AG04450 (cell line): ENCODE measurements at regions not wholly inside any gene's neighbourhood (a gene's known extent, or its start where the extent isn't known, plus 50 kb on each side); places are given as distances from the start of the nearest gene placed in this dataset.
A peak's percentile ranks its signal among the peaks of the same experiment; 100 is the strongest.
"Not testable (repeated sequence)": the region's sequence is repeated elsewhere in the genome, so short reads cannot be mapped to it uniquely, and the experiment has no call there.

ENCODE experiments used
- CTCF ChIA-PET: fragments of 300-600, 350-600 bp; formaldehyde crosslinking; extraction: SDS; loops from one replicate; lab custom pipeline; 2022; ENCODE audit warnings: antibody characterized with exemption, inconsistent platforms; lab: Charles Lee
- POLR2A ChIA-PET: fragments of 350-600 bp; formaldehyde crosslinking; extraction: SDS; loops from one replicate; lab custom pipeline; 2021; ENCODE audit warnings: antibody characterized with exemption, inconsistent platforms; lab: Yijun Ruan, JAX
- DNase-seq: peaks from one replicate; pipeline ENCODE4 v3.0.0-alpha.2; 2011; ENCODE audit warnings: low read depth, low spot score
- H3K27ac ChIP-seq: one replicate; pipeline ENCODE4 v1.5.1; 2012; ENCODE audit warnings: low read depth, low read length, control low read depth
- H3K27me3 ChIP-seq: one replicate; pipeline ENCODE4 v1.6.0; 2012; ENCODE audit warnings: low read length; ENCODE audit not compliant: control insufficient read depth, insufficient read depth
- H3K4me3 ChIP-seq: 2 replicates; pipeline ENCODE4 v1.5.1; 2011; ENCODE audit warnings: mild to moderate bottlenecking, low read depth, low read length, control low read depth
- H3K9me3 ChIP-seq: 2 replicates; pipeline ENCODE4 v1.5.1; 2012; ENCODE audit warnings: low read length; ENCODE audit not compliant: control insufficient read depth, insufficient read depth
- TF ChIP-seq, protein P1 (sequence below): IDR thresholded peaks from 2 replicates; pipeline ENCODE4 v1.5.1; 2011; ENCODE audit warnings: low read depth, low read length, control low read depth, inconsistent platforms

GRCh38 chr13:49859560-49859959, 67.1 kb upstream of the KPNA3 start:
- Histone ChIP-seq H3K27me3 (no peaks in the 10 kb centered on the region), H3K27ac (peak overlapping the region; percentile 53), H3K4me3 (no peak overlapping the region), H3K9me3 (peaks cover 2% of the 10 kb centered on the region)
- TF ChIP-seq, protein P1, sequence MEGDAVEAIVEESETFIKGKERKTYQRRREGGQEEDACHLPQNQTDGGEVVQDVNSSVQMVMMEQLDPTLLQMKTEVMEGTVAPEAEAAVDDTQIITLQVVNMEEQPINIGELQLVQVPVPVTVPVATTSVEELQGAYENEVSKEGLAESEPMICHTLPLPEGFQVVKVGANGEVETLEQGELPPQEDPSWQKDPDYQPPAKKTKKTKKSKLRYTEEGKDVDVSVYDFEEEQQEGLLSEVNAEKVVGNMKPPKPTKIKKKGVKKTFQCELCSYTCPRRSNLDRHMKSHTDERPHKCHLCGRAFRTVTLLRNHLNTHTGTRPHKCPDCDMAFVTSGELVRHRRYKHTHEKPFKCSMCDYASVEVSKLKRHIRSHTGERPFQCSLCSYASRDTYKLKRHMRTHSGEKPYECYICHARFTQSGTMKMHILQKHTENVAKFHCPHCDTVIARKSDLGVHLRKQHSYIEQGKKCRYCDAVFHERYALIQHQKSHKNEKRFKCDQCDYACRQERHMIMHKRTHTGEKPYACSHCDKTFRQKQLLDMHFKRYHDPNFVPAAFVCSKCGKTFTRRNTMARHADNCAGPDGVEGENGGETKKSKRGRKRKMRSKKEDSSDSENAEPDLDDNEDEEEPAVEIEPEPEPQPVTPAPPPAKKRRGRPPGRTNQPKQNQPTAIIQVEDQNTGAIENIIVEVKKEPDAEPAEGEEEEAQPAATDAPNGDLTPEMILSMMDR = no peak
- POLR2A ChIA-PET = interaction anchor here (1.0 to 1.2 kb wide), 4 partner anchors 66 to 416 kb away, joined by 3 to 11 read pairs (median 4); partner anchors contain the start of genes CAB39L, KPNA3, SETDB2 and SPRYD7
- DNase-seq = peak; percentile 69
- CTCF ChIA-PET = interaction anchor here (0.6 to 1.1 kb wide), 4 partner anchors 11 to 77 kb away, joined by 3 to 4 read pairs (median 4); partner anchors contain the start of gene SPRYD7

- CTCF ChIA-PET = no interaction called here
- TF ChIP-seq, protein P1 = no peak
- Histone ChIP-seq H3K27ac (peak overlapping the region; percentile 92), H3K9me3 (peaks cover 6% of the 10 kb centered on the region), H3K27me3 (no peaks in the 10 kb centered on the region), H3K4me3 (no peak overlapping the region)
- POLR2A ChIA-PET = no interaction called here
- peak; percentile 96 for DNase-seq
These were observed 65.8 kb upstream of the KPNA3 start for GRCh38 chr13:49858178-49858856.

- ChIA-PET POLR2A (no interaction called here), CTCF (interaction anchor here (0.7 kb wide), 1 partner anchor 80 kb away, joined by 4 read pairs; the partner anchor contains the start of gene SPRYD7)
- TF ChIP-seq, protein P1 = no peak
- Histone ChIP-seq H3K4me3 (no peak overlapping the region), H3K27ac (no peak overlapping the region), H3K9me3 (peaks cover 11% of the 10 kb centered on the region), H3K27me3 (no peaks in the 10 kb centered on the region)
- DNase-seq = no peak
These were observed 63.4 kb upstream of the KPNA3 start for GRCh38 chr13:49855930-49856329.

DNA sequence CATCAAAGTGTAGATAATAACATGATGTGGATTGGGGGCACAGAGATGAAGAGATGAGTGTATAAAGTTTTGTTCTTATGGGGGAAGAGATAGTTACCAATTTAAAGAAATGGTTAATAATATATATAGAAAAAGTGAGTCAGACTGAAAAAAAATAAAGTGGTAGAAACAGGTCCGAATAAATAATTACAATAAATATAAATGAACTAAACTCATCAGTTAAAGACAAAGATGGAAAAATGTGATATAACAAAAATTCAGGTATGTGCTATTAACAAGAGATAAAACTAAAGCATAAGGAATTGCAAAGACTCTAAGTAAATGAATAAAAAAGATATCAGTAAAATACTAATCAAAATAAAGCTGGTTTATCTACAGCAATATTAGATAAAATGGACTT, 61.1 kb upstream of the KPNA3 start:
- Histone ChIP-seq H3K9me3 (peaks cover 11% of the 10 kb centered on the region), H3K4me3 (no peak overlapping the region), H3K27me3 (no peaks in the 10 kb centered on the region), H3K27ac (no peak overlapping the region)
- DNase-seq = no peak
- POLR2A ChIA-PET = no interaction called here
- TF ChIP-seq, protein P1 = no peak
- CTCF ChIA-PET = no interaction called here

- DNase-seq, H3K27ac ChIP-seq, POLR2A ChIA-PET, H3K27me3 ChIP-seq, CTCF ChIA-PET, H3K4me3 ChIP-seq: not testable (repeated sequence)
- H3K9me3 ChIP-seq = peaks cover 11% of the 10 kb centered on the region
These were observed 60.0 kb upstream of the KPNA3 start for GRCh38 chr13:49852460-49852859.
